Left hindlimb (tissue), 1 donor: ENCODE measurements at regions not wholly inside any gene's neighbourhood (a gene's known extent, or its start where the extent isn't known, plus 50 kb on each side); places are given as distances from the start of the nearest gene placed in this dataset.

ENCODE experiments used
- DNase-seq: peaks from one replicate; pipeline ENCODE4 v3.0.0-alpha.2; 2018

DNA sequence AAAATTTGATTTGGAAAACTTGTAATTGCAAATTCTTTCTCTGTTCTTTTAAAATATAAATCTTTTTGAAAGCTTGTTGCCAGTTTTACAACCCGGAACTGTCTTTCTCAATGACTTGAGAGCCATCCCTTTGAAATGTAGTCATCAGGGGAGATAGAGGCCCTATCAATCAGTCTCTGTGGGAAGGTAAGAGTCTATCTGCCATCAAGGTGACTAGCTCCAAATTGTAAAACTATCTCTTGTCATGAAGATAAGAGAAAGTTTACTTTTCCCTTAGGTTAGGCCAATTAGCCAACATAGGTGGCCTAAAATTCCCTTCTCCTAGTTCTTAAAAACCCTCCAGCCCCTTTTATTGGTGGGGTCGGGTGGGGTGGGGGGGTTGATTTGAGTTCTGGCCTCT is 469.1 kb upstream of the IRAK1BP1 start:
- DNase-seq: no peak

- no peak for DNase-seq
Observed at GRCh38 chr6:78400076-78400475, 467.3 kb upstream of the IRAK1BP1 start.

GRCh38 chr6:78427386-78427785 is 440.0 kb upstream of the IRAK1BP1 start:
- no peak for DNase-seq

- DNase-seq: no peak
Observed at GRCh38 chr6:78430521-78430920, 436.8 kb upstream of the IRAK1BP1 start.

DNA sequence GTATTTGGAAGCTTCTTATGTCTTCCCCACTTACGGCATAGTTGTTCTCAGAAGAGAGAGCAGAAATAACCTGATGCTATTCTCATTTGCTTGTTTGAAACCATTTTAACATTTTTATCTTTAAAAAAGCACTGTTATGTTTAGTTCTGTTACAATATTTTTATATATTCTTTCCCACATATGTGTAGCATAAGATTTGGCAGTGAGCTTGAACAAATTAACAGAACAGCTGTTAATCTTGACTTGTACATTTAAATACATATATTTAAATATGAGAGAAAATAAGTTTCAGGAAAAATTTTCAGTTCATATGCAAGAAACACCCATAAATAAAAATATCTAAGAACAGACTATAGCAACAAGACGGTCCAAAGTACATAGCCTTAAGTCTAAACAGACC is 431.7 kb upstream of the IRAK1BP1 start:
- no peak for DNase-seq

DNA sequence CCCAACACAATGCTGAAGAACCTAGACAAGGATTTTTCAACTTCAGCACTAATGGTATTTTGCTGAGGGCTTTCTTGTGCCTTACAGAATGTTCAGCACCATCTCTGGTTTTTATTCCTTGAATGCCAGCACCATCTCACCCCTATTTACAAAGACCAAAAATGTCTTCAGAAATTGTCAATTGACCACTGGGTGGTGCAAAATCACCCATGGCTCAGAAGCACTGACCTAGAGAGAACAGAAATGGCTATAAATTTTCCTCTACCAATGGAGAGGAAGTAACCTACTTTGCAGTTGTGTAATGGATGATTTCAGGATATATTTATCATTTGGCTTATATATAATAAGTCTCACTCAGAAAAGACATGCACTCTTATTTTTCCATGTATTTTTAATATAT is 431.0 kb upstream of the IRAK1BP1 start:
- DNase-seq: no peak

- no peak for DNase-seq
Observed at GRCh38 chr6:78438135-78438534, 429.2 kb upstream of the IRAK1BP1 start.

GRCh38 chr6:78460711-78461110 is 406.6 kb upstream of the IRAK1BP1 start:
- DNase-seq: no peak

GRCh38 chr6:78462728-78463127 is 404.6 kb upstream of the IRAK1BP1 start:
- DNase-seq: no peak

DNA sequence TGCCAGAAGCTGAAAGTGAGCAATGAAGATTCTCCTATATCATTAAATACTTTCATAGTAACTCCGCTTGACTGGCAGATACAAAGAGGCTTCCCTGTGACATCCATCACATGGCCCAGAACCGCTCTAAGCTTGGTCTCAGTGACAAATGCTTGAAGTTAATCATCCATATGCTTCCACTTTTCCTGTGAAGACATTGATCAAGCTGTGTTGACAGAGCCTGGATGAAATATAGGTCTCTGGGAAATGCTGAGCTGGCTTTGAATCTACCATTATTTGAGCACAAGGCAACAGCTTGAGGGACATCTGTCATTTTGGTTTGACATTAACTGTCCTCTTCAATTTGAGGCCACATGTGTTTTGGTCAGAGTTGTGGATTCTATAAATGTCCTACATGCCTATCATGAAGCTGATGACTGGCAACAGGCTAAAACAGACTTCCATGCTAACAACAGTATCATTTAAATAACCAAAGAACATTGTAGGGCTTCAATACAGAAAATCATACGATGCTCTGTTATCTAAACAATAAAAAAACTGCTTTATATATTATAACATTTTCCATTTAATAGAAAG is 402.2 kb upstream of the IRAK1BP1 start:
- DNase-seq: no peak

DNA sequence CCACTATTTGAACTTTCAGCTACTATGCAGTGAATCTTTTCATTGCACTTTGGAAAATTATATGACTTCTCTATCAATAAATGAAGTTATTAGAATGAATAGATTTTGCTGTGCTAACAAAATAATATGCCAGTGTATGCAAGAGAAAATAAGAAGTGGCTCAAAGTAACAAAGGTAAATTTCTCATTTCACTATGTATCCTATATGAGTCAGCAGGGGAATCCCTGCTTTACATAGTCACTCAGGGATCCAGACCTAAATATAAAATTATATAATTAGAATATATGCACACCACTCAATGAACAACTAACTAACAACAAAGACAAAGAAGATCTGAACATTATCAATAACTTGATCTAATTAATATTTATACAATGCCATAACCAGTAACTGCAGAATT is 390.8 kb upstream of the IRAK1BP1 start:
- no peak for DNase-seq

GRCh38 chr6:78482801-78483552 is 384.4 kb upstream of the IRAK1BP1 start:
- no peak for DNase-seq

DNA sequence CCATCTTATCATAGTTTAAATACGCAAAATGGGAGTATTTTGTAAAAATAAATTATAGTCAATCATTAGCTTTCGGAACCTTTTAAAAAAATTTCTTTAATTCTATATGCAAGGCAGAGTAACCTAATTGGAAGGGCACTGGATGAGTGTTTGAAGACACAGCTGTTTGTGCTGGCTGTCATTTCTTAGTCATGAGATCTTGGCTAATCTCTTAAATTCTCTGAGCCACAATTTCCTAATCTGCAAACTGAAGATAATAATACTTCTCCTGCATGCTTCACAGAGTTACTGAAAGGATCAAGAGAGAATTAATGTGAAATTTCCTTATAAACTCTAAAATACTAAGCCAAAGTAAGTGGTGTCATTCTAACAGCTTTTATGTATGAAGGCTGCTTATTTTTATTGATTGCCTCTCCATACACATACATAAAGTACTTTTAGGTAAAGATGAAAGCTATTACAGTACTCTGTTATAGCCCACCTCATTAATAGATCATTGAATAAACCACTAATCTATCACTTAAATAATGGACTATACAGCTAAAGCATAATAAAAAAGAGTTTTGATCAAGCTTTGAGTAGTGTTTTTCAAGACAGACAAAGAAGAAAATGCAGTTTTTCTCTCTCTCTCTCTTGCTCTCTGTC is 383.7 kb upstream of the IRAK1BP1 start:
- no peak for DNase-seq

DNA sequence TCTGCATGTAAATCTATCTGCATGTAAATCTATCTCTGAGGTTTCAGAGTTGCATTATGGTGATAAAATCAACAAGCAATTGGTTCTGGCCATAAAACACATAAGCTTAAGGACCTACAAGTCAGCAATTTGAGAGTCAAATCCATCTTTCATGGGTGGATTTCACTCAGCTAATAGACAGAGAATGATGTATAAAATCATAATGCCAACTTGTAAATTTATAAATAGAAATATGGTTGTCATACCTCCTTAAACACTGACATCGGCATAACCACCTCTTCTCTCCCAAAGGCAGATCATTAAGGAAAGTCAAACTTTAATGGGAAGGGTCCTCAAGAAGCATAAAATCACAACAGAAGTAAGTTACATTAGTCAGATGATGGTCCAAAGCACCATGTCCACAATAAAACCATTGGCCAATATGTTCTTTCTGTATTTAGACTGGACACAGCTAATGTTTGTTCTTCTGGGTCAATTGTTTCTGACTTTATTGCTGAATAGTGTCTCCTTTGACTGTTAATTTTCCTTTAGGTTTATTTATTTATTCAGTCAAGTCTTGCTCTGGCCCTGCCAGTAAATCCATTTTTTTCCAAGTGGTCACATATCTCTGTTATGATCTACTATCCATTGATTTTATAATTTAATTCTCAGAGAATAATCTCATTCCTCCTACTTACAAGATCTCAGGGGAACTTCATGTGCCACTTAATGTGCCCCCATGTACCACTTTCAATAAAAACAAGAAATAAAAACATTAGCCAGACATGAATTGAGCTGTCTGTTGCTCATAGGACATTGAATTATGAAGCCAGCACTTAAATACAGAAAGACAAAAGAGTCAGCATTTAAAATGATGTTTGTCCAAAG is 382.9 kb upstream of the IRAK1BP1 start:
- DNase-seq: no peak

DNA sequence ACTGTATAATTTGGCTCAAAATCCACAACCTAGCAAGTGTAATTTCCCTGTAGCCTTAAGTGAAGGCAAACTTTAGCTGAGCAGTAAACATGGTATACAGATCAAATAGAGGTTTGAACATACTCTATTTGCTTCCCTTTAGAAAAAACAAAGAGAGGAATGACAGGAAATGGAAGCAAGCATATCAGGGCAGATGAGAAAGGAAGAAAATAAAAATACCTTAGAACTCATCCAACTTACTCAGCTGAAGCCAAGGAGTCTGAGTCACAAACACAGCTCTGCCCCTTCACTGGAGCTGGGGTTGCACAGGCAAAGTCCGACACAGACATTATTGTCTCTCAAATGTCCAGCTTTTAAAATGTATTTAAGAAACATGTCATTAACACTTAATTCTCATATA is 379.9 kb upstream of the IRAK1BP1 start:
- no peak for DNase-seq

- no peak for DNase-seq
Observed at GRCh38 chr6:78489874-78490273, 377.5 kb upstream of the IRAK1BP1 start.

- no peak for DNase-seq
Observed at GRCh38 chr6:78492351-78493017, 374.9 kb upstream of the IRAK1BP1 start.

- no peak for DNase-seq
Observed at GRCh38 chr6:78500299-78501089, 366.9 kb upstream of the IRAK1BP1 start.

DNA sequence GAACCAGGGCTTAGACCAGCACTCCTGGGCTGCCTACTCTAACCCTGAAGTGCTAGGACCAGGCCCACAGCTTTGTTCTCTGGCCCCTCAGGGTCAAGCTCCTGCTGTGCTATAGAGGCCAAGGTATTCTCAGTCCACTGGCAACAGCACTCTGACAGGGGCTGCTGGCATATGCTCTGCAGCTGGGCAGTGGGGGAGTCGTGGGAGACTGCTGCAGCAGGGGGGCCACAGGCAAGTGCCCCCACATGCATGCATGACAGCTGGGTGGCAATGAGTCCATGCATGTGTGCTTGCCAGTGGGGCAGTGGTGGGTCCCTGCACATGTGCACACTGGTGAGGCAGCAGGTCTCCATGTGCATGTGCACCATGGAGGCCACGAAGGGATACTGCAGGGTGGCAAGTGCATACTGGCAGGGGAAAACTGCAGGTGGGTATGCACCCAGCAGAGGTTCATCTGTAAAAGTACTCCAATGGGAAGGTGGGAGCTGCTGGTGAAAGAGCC is 364.9 kb upstream of the IRAK1BP1 start:
- no peak for DNase-seq

- no peak for DNase-seq
Observed at GRCh38 chr6:78505178-78505577, 362.2 kb upstream of the IRAK1BP1 start.

GRCh38 chr6:78511009-78511408 is 356.3 kb upstream of the IRAK1BP1 start:
- no peak for DNase-seq

DNA sequence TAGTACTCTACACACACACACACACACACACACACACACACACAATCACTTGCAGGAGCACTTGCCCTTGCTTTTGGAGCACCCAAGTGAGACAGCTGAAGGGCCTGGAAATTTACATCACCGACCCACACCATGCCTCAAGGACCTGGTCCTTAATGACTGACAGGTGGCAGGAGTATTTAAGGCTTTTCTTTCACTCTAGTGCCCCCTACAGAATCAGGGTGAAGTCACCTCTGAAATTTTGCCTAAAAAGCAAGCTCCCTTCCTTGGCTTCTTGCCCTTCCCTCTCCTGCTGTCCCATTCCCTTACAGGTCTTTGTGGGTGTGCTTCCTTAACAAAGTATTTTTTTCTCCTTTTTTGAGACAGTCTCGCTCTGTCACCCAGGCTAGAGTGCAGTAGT is 353.5 kb upstream of the IRAK1BP1 start:
- no peak for DNase-seq
